Gastrocnemius medialis (tissue), 4 donors: ENCODE measurements at regions not wholly inside any gene's neighbourhood (a gene's known extent, or its start where the extent isn't known, plus 50 kb on each side); places are given as distances from the start of the nearest gene placed in this dataset.

Experiments used
- CTCF ChIP-seq, 5 experiments: fragments of 450-650 bp in 3 of 5; fragments of 200-600 bp in 2 of 5; sonication (generic) in 2 of 5; IDR thresholded peaks in 4 of 5; conservative IDR thresholded peaks in 1 of 5; 1 replicate in 4 of 5; 2 replicates in 1 of 5; pipeline ENCODE4 v1.5.1; 2016 to 2019; ENCODE audit warnings: antibody characterized with exemption in 5 of 5, mild to moderate bottlenecking in 3 of 5, moderate library complexity in 3 of 5
- POLR2A ChIP-seq, 2 donors: fragments of 450-650 bp; IDR thresholded peaks; one replicate each; pipeline ENCODE4 v1.6.1; 2017; ENCODE audit warnings: antibody characterized with exemption in 2 of 2, mild to moderate bottlenecking in 2 of 2, moderate library complexity in 2 of 2

GRCh38 chr13:50404116-50404515 is 388.9 kb downstream of the KCNRG start:
- TF ChIP-seq POLR2A (IDR thresholded peaks at IDR 0.05) (no peak), CTCF (IDR thresholded peaks at IDR 0.05 in 4 of 5, conservative IDR thresholded peaks at IDR 0.05 in 1 of 5) (no peak)
